ENCODE measurements at regions not wholly inside any gene's neighbourhood (a gene's known extent, or its start where the extent isn't known, plus 50 kb on each side); places are given as distances from the start of the nearest gene placed in this dataset.

GRCh38 chr7:15099074-15099473, 196.5 kb upstream of the DGKB start:
- H3K36me3 ChIP-seq (replicated peaks in 1 of 2; ENCODE audit: control extremely low read depth in 1 of 2, control insufficient read depth in 1 of 2, extremely low read depth in 1 of 2, insufficient read depth in 2 of 2, low read length in 1 of 2), result no peaks in the 10 kb centered on the region
- POLR2A ChIA-PET, result no interaction called here
- Mint-ChIP-seq H3K9me3 (ENCODE audit: insufficient read depth) (no peaks in the 10 kb centered on the region), H3K27me3 (no peaks in the 10 kb centered on the region), H3K4me3 (no peak overlapping the region), H3K4me1 (no peaks in the 10 kb centered on the region), H3K27ac (no peak overlapping the region)
- H2AFZ ChIP-seq (ENCODE audit: insufficient read depth, low read depth, low read length, poor library complexity, severe bottlenecking), result no peak overlapping the region
- no peaks in the 10 kb centered on the region for H3K27me3 ChIP-seq (replicated peaks in 1 of 4; ENCODE audit: control extremely low read depth in 1 of 4, control insufficient read depth in 3 of 4, insufficient read depth in 4 of 4, low read length in 3 of 4)
- TF ChIP-seq EZH2 (IDR thresholded peaks at IDR 0.05; ENCODE audit: borderline replicate concordance, insufficient read depth, low read depth, low read length, poor library complexity, severe bottlenecking) (no peak), CTCF (IDR thresholded peaks at IDR 0.05) (no peak)
- intact Hi-C loops (cut with micrococcal nuclease), result no loop called here
- no peak overlapping the region for H3K27ac ChIP-seq (ENCODE audit: low read length in 2 of 2)
- H3K4me2 ChIP-seq (replicated peaks; ENCODE audit: low read depth, low read length, poor library complexity, severe bottlenecking), result no peak overlapping the region
- ATAC-seq (ENCODE audit: low read depth) (no peak), DNase-seq (no peak)
- H4K20me1 ChIP-seq (ENCODE audit: control insufficient read depth, insufficient read depth, low read length, poor library complexity, severe bottlenecking), result no peaks in the 10 kb centered on the region
- H3K4me1 ChIP-seq (ENCODE audit: control insufficient read depth in 2 of 2, insufficient read depth in 2 of 2, low read length in 2 of 2), result no peaks in the 10 kb centered on the region
- no peak overlapping the region for H3K4me3 ChIP-seq (ENCODE audit: control extremely low read depth in 1 of 5, extremely low read depth in 1 of 5, insufficient read depth in 1 of 5, low read depth in 2 of 5, low read length in 4 of 5)
- no peaks in the 10 kb centered on the region for H3K79me2 ChIP-seq (ENCODE audit: control insufficient read depth, insufficient read depth, low read length)
- CTCF ChIA-PET, result no interaction called here
- H3K9me3 ChIP-seq (ENCODE audit: control extremely low read depth in 1 of 3, control insufficient read depth in 2 of 3, insufficient read depth in 1 of 3, low read length in 2 of 3), result peaks cover 0 to 4% (median 0%) of the 10 kb centered on the region in 3 donors
- no peak overlapping the region for H3K9ac ChIP-seq (ENCODE audit: low read length)

- Histone ChIP-seq H3K27ac (ENCODE audit: low read length in 2 of 2) (no peak overlapping the region), H3K4me3 (ENCODE audit: control extremely low read depth in 1 of 5, extremely low read depth in 1 of 5, insufficient read depth in 1 of 5, low read depth in 2 of 5, low read length in 4 of 5) (no peak overlapping the region), H3K36me3 (replicated peaks in 1 of 2; ENCODE audit: control extremely low read depth in 1 of 2, control insufficient read depth in 1 of 2, extremely low read depth in 1 of 2, insufficient read depth in 2 of 2, low read length in 1 of 2) (no peaks in the 10 kb centered on the region), H3K9ac (ENCODE audit: low read length) (no peak overlapping the region), H4K20me1 (ENCODE audit: control insufficient read depth, insufficient read depth, low read length, poor library complexity, severe bottlenecking) (no peaks in the 10 kb centered on the region), H3K27me3 (replicated peaks in 1 of 4; ENCODE audit: control extremely low read depth in 1 of 4, control insufficient read depth in 3 of 4, insufficient read depth in 4 of 4, low read length in 3 of 4) (no peaks in the 10 kb centered on the region), H3K79me2 (ENCODE audit: control insufficient read depth, insufficient read depth, low read length) (no peaks in the 10 kb centered on the region), H3K4me2 (replicated peaks; ENCODE audit: low read depth, low read length, poor library complexity, severe bottlenecking) (no peak overlapping the region), H3K9me3 (ENCODE audit: control extremely low read depth in 1 of 3, control insufficient read depth in 2 of 3, insufficient read depth in 1 of 3, low read length in 2 of 3) (peaks cover 0 to 4% (median 0%) of the 10 kb centered on the region in 3 donors), H3K4me1 (ENCODE audit: control insufficient read depth in 2 of 2, insufficient read depth in 2 of 2, low read length in 2 of 2) (no peaks in the 10 kb centered on the region), H2AFZ (ENCODE audit: insufficient read depth, low read depth, low read length, poor library complexity, severe bottlenecking) (no peak overlapping the region)
- no peak for ATAC-seq (ENCODE audit: low read depth)
- WGBS (ENCODE audit: insufficient coverage), result no CpG with 5 or more reads among the region's 4 CpGs
- Mint-ChIP-seq H3K4me1 (no peaks in the 10 kb centered on the region), H3K27ac (no peak overlapping the region), H3K4me3 (no peak overlapping the region), H3K9me3 (ENCODE audit: insufficient read depth) (no peaks in the 10 kb centered on the region), H3K27me3 (no peaks in the 10 kb centered on the region)
- ChIA-PET POLR2A (no interaction called here), CTCF (no interaction called here)
- DNase-seq, result no peak
- intact Hi-C loops (cut with micrococcal nuclease), result no loop called here
- TF ChIP-seq CTCF (IDR thresholded peaks at IDR 0.05) (no peak), EZH2 (IDR thresholded peaks at IDR 0.05; ENCODE audit: borderline replicate concordance, insufficient read depth, low read depth, low read length, poor library complexity, severe bottlenecking) (no peak)
Observed at GRCh38 chr7:15096853-15097252, 194.3 kb upstream of the DGKB start.

Data from B cell (primary cell).